Panc1 (cell line): ENCODE measurements at regions not wholly inside any gene's neighbourhood (a gene's known extent, or its start where the extent isn't known, plus 50 kb on each side); places are given as distances from the start of the nearest gene placed in this dataset.

Experiments used
- ATAC-seq: fragments of 200-7000 bp; cut with Tn5 transposase; 2 replicates; pipeline ENCODE4 v1.9.1; 2020; ENCODE audit warnings: mild to moderate bottlenecking, moderate library complexity
- BruUV-seq: library from RNA; stranded (reverse); fragments of 400-500 nt; replicated peaks from 2 replicates; lab custom pipeline; 2021; lab: Mats Ljungman, UMichigan
- CTCF ChIA-PET: fragments of 300-600 bp; sonication (Branson Sonifier 250); formaldehyde crosslinking; loops from one replicate; lab custom pipeline; 2022; ENCODE audit warnings: antibody characterized with exemption; lab: Charles Lee
- POLR2A ChIA-PET: fragments of 300-600 bp; sonication (Branson Sonifier 250); formaldehyde crosslinking; loops from one replicate; lab custom pipeline; 2022; ENCODE audit warnings: antibody characterized with exemption; lab: Charles Lee
- DNase-seq: peaks from one replicate; pipeline ENCODE4 v3.0.0-alpha.2; 2010; ENCODE audit warnings: low read depth, low spot score
- H3K27ac ChIP-seq: 2 replicates; pipeline ENCODE4 v1.5.1; 2011; ENCODE audit warnings: mild to moderate bottlenecking, low read length, inconsistent platforms
- H3K27me3 ChIP-seq: fragments of 200-500 bp; sonication (Bioruptor generic); 2 replicates; pipeline ENCODE4 v1.6.0; 2014; ENCODE audit warnings: low read length, inconsistent platforms; ENCODE audit not compliant: control insufficient read depth, insufficient read depth
- H3K36me3 ChIP-seq: fragments of 200-500 bp; sonication (Bioruptor generic); 2 replicates; pipeline ENCODE4 v1.5.1; 2014; ENCODE audit warnings: inconsistent platforms, mild to moderate bottlenecking, low read length, moderate library complexity; ENCODE audit not compliant: control insufficient read depth, insufficient read depth
- H3K4me1 ChIP-seq: 2 replicates; pipeline ENCODE4 v1.5.1; 2011; ENCODE audit warnings: inconsistent platforms, mild to moderate bottlenecking, low read length, moderate library complexity; ENCODE audit not compliant: control insufficient read depth, insufficient read depth
- H3K4me3 ChIP-seq, 2 experiments: 2 replicates each; pipeline ENCODE4 v1.5.1; 2011 to 2012; ENCODE audit warnings: low read depth in 2 of 2, low read length in 2 of 2, mild to moderate bottlenecking in 2 of 2, inconsistent platforms in 1 of 2, moderate library complexity in 1 of 2
- H3K9me3 ChIP-seq: fragments of 200-500 bp; sonication (Bioruptor generic); 2 replicates; pipeline ENCODE4 v1.5.1; 2014; ENCODE audit warnings: low read depth, mild to moderate bottlenecking, inconsistent platforms, low read length, moderate library complexity; ENCODE audit not compliant: control insufficient read depth, insufficient read depth
- POLR2AphosphoS5 ChIP-seq: IDR thresholded peaks from 2 replicates; pipeline ENCODE4 v1.6.1; 2012; ENCODE audit warnings: mild to moderate bottlenecking, low read depth, low read length, moderate library complexity
- SIN3A ChIP-seq: IDR thresholded peaks from 2 replicates; pipeline ENCODE4 v1.6.1; 2012; ENCODE audit warnings: low read depth, mild to moderate bottlenecking, low read length, moderate library complexity, borderline replicate concordance; ENCODE audit not compliant: insufficient read depth
- TCF7L2 ChIP-seq: IDR thresholded peaks from 2 replicates; pipeline ENCODE4 v1.6.1; 2011; ENCODE audit warnings: mild to moderate bottlenecking, low read depth, low read length, inconsistent platforms
- in situ Hi-C: cut with HindIII; loops from 2 replicates; pipeline ENCODE4 v1.10.0; 2016; ENCODE audit warnings: low sequenced_read_pairs, low pct_unique_long_range_greater_than_20kb
- intact Hi-C: fragments of 100-400 bp; cut with micrococcal nuclease; formaldehyde crosslinking; loops from one replicate; pipeline ENCODE4 v1.10.0; 2022; ENCODE audit not compliant: unreplicated experiment
- TF ChIP-seq, protein P1 (sequence below): fragments of 450-650 bp; IDR thresholded peaks from 2 replicates; pipeline ENCODE4 v1.5.1; 2017; ENCODE audit warnings: mild to moderate bottlenecking
- TF ChIP-seq, protein P2 (sequence below), 2 experiments: IDR thresholded peaks; 2 replicates each; pipeline ENCODE4 v1.6.1; 2011 to 2012; ENCODE audit warnings: low read depth in 2 of 2, control low read depth in 1 of 2, low read length in 1 of 2, mild to moderate bottlenecking in 1 of 2, moderate library complexity in 1 of 2; ENCODE audit not compliant: insufficient read depth in 1 of 2

- H3K27ac ChIP-seq: no peak overlapping the region
- BruUV-seq: no TSS peak
- ATAC-seq (no peak), DNase-seq (no peak)
- CTCF ChIA-PET: no interaction called here
- no peaks in the 10 kb centered on the region for H3K27me3 ChIP-seq
- H3K4me3 ChIP-seq: no peak overlapping the region
- no peaks in the 10 kb centered on the region for H3K4me1 ChIP-seq
- no peaks in the 10 kb centered on the region; the same call in 1 of the 2 replicates for H3K9me3 ChIP-seq
- H3K36me3 ChIP-seq: no peaks in the 10 kb centered on the region
- in situ Hi-C loops: no loop called here
- TF ChIP-seq POLR2AphosphoS5 (no peak), TCF7L2 (no peak), SIN3A (no peak)
- TF ChIP-seq, protein P1, sequence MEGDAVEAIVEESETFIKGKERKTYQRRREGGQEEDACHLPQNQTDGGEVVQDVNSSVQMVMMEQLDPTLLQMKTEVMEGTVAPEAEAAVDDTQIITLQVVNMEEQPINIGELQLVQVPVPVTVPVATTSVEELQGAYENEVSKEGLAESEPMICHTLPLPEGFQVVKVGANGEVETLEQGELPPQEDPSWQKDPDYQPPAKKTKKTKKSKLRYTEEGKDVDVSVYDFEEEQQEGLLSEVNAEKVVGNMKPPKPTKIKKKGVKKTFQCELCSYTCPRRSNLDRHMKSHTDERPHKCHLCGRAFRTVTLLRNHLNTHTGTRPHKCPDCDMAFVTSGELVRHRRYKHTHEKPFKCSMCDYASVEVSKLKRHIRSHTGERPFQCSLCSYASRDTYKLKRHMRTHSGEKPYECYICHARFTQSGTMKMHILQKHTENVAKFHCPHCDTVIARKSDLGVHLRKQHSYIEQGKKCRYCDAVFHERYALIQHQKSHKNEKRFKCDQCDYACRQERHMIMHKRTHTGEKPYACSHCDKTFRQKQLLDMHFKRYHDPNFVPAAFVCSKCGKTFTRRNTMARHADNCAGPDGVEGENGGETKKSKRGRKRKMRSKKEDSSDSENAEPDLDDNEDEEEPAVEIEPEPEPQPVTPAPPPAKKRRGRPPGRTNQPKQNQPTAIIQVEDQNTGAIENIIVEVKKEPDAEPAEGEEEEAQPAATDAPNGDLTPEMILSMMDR: no peak
- TF ChIP-seq, protein P2, sequence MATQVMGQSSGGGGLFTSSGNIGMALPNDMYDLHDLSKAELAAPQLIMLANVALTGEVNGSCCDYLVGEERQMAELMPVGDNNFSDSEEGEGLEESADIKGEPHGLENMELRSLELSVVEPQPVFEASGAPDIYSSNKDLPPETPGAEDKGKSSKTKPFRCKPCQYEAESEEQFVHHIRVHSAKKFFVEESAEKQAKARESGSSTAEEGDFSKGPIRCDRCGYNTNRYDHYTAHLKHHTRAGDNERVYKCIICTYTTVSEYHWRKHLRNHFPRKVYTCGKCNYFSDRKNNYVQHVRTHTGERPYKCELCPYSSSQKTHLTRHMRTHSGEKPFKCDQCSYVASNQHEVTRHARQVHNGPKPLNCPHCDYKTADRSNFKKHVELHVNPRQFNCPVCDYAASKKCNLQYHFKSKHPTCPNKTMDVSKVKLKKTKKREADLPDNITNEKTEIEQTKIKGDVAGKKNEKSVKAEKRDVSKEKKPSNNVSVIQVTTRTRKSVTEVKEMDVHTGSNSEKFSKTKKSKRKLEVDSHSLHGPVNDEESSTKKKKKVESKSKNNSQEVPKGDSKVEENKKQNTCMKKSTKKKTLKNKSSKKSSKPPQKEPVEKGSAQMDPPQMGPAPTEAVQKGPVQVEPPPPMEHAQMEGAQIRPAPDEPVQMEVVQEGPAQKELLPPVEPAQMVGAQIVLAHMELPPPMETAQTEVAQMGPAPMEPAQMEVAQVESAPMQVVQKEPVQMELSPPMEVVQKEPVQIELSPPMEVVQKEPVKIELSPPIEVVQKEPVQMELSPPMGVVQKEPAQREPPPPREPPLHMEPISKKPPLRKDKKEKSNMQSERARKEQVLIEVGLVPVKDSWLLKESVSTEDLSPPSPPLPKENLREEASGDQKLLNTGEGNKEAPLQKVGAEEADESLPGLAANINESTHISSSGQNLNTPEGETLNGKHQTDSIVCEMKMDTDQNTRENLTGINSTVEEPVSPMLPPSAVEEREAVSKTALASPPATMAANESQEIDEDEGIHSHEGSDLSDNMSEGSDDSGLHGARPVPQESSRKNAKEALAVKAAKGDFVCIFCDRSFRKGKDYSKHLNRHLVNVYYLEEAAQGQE (IDR thresholded peaks at IDR 0.05; ENCODE audit: insufficient read depth in 1 of 2, low read depth in 2 of 2, low read length in 1 of 2): no peak
- intact Hi-C loops: no loop called here
- POLR2A ChIA-PET: no interaction called here
Measured at GRCh38 chr3:117068301-117068700, 358.7 kb downstream of the TUSC7 start.

- no peak overlapping the region for H3K4me3 ChIP-seq
- H3K36me3 ChIP-seq: no peaks in the 10 kb centered on the region
- intact Hi-C loops (no loop called here), in situ Hi-C loops (no loop called here)
- TF ChIP-seq, protein P2 (IDR thresholded peaks at IDR 0.05; ENCODE audit: insufficient read depth in 1 of 2, low read depth in 2 of 2, low read length in 1 of 2): no peak
- TF ChIP-seq, protein P1: no peak
- POLR2A ChIA-PET: no interaction called here
- no peaks in the 10 kb centered on the region for H3K4me1 ChIP-seq
- BruUV-seq: no TSS peak
- no peak for DNase-seq
- no peaks in the 10 kb centered on the region for H3K27me3 ChIP-seq
- H3K9me3 ChIP-seq: no peaks in the 10 kb centered on the region
- CTCF ChIA-PET: no interaction called here
- no peak for ATAC-seq
- H3K27ac ChIP-seq: no peak overlapping the region
Measured at GRCh38 chr3:117074826-117075225, 365.2 kb downstream of the TUSC7 start.
